ENCODE measurements at regions not wholly inside any gene's neighbourhood (a gene's known extent, or its start where the extent isn't known, plus 50 kb on each side); places are given as distances from the start of the nearest gene placed in this dataset.

GRCh38 chr7:110529175-110529574 is 561.8 kb upstream of the LRRN3 start:
- H3K27ac ChIP-seq (ENCODE audit: low read depth in 1 of 2, low read length in 2 of 2) = no peak overlapping the region
- no peaks in the 10 kb centered on the region for H3K36me3 ChIP-seq (replicated peaks in 1 of 2; ENCODE audit: control insufficient read depth in 1 of 2, insufficient read depth in 2 of 2, low read length in 2 of 2)
- no peak overlapping the region for H3K4me3 ChIP-seq (replicated peaks in 1 of 3; ENCODE audit: low read depth in 2 of 3, low read length in 3 of 3)
- H3K27ac Mint-ChIP-seq = no peak overlapping the region
- no peak overlapping the region for H3K4me3 Mint-ChIP-seq
- no peak for TF ChIP-seq CTCF (IDR thresholded peaks at IDR 0.05)
- H3K36me3 Mint-ChIP-seq = no peaks in the 10 kb centered on the region
- WGBS (ENCODE audit: insufficient coverage) = no CpG with 5 or more reads among the region's 2 CpGs
- no peaks in the 10 kb centered on the region for H3K27me3 ChIP-seq (ENCODE audit: control insufficient read depth in 2 of 2, insufficient read depth in 2 of 2, low read length in 2 of 2)
- H3K27me3 Mint-ChIP-seq (ENCODE audit: low read depth in 3 of 3) = peaks cover 0 to 2% (median 0%) of the 10 kb centered on the region in 3 donors
- intact Hi-C loops (cut with micrococcal nuclease) = no loop called here
- no peak overlapping the region for H3K4me2 ChIP-seq (replicated peaks; ENCODE audit: extremely low read depth, low read length, poor library complexity, severe bottlenecking)
- H3K9me3 Mint-ChIP-seq = peaks cover 4 to 25% (median 15%) of the 10 kb centered on the region in 7 donors
- H3K79me2 ChIP-seq (ENCODE audit: insufficient read depth, low read length) = no peaks in the 10 kb centered on the region
- H3K4me1 Mint-ChIP-seq = no peaks in the 10 kb centered on the region
- DNase-seq = no peak
- H3K9ac ChIP-seq (ENCODE audit: insufficient read depth, low read length, poor library complexity, severe bottlenecking) = no peak overlapping the region
- H2AFZ ChIP-seq (ENCODE audit: insufficient read depth, low read depth, low read length, poor library complexity, severe bottlenecking) = no peak overlapping the region
- peaks cover 12% of the 10 kb centered on the region in 2 donors for H3K9me3 ChIP-seq (replicated peaks in 1 of 2; ENCODE audit: control insufficient read depth in 1 of 2, insufficient read depth in 1 of 2, low read length in 2 of 2)
- no peaks in the 10 kb centered on the region for H3K4me1 ChIP-seq (ENCODE audit: control insufficient read depth in 1 of 2, insufficient read depth in 2 of 2, low read length in 2 of 2)
- H4K20me1 ChIP-seq (ENCODE audit: insufficient read depth, low read length) = no peaks in the 10 kb centered on the region

- no peak overlapping the region for H3K9ac ChIP-seq (ENCODE audit: insufficient read depth, low read length, poor library complexity, severe bottlenecking)
Measured at GRCh38 chr7:110531186-110531585, 559.7 kb upstream of the LRRN3 start.

More at GRCh38 chr7:110531186-110531585, 559.7 kb upstream of the LRRN3 start:
- Mint-ChIP-seq H3K36me3 (no peaks in the 10 kb centered on the region), H3K27me3 (ENCODE audit: low read depth in 3 of 3) (no peaks in the 10 kb centered on the region), H3K27ac (no peak overlapping the region), H3K4me3 (no peak overlapping the region), H3K4me1 (no peaks in the 10 kb centered on the region), H3K9me3 (peaks cover 4 to 21% (median 12%) of the 10 kb centered on the region in 7 donors)
- no peak for TF ChIP-seq CTCF (IDR thresholded peaks at IDR 0.05)
- no peaks in the 10 kb centered on the region for H3K27me3 ChIP-seq (ENCODE audit: control insufficient read depth in 2 of 2, insufficient read depth in 2 of 2, low read length in 2 of 2)
- H3K4me2 ChIP-seq (replicated peaks; ENCODE audit: extremely low read depth, low read length, poor library complexity, severe bottlenecking) = no peak overlapping the region
- peaks cover 5 to 16% of the 10 kb centered on the region in 2 donors for H3K9me3 ChIP-seq (replicated peaks in 1 of 2; ENCODE audit: control insufficient read depth in 1 of 2, insufficient read depth in 1 of 2, low read length in 2 of 2)
- no peak for DNase-seq
- H3K4me3 ChIP-seq (replicated peaks in 1 of 3; ENCODE audit: low read depth in 2 of 3, low read length in 3 of 3) = no peak overlapping the region
- no peak overlapping the region for H2AFZ ChIP-seq (ENCODE audit: insufficient read depth, low read depth, low read length, poor library complexity, severe bottlenecking)
- H3K79me2 ChIP-seq (ENCODE audit: insufficient read depth, low read length) = no peaks in the 10 kb centered on the region
- no peaks in the 10 kb centered on the region for H3K36me3 ChIP-seq (replicated peaks in 1 of 2; ENCODE audit: control insufficient read depth in 1 of 2, insufficient read depth in 2 of 2, low read length in 2 of 2)
- intact Hi-C loops (cut with micrococcal nuclease) = no loop called here
- no peak overlapping the region for H3K27ac ChIP-seq (ENCODE audit: low read depth in 1 of 2, low read length in 2 of 2)
- H4K20me1 ChIP-seq (ENCODE audit: insufficient read depth, low read length) = no peaks in the 10 kb centered on the region
- H3K4me1 ChIP-seq (ENCODE audit: control insufficient read depth in 1 of 2, insufficient read depth in 2 of 2, low read length in 2 of 2) = no peaks in the 10 kb centered on the region
